Activated T-cell treated with anti-CD3 and anti-CD28 coated beads for 48 hours (primary cell): ENCODE measurements at regions not wholly inside any gene's neighbourhood (a gene's known extent, or its start where the extent isn't known, plus 50 kb on each side); places are given as distances from the start of the nearest gene placed in this dataset.

ENCODE experiments used
- DNase-seq: peaks from one replicate; pipeline ENCODE4 v3.0.0-alpha.2; 2020; ENCODE audit warnings: low read depth

GRCh38 chr12:115017346-115017745 lies 333.4 kb upstream of the TBX3 start:
- no peak for DNase-seq

GRCh38 chr12:115013236-115013981 lies 329.4 kb upstream of the TBX3 start:
- DNase-seq: no peak

- DNase-seq: no peak
These were observed 328.9 kb upstream of the TBX3 start for GRCh38 chr12:115012861-115013235.

- DNase-seq: no peak
These were observed 327.7 kb upstream of the TBX3 start for GRCh38 chr12:115011703-115012102.

GRCh38 chr12:115010324-115010995 lies 326.5 kb upstream of the TBX3 start:
- no peak for DNase-seq

GRCh38 chr12:115008929-115009328 lies 325.0 kb upstream of the TBX3 start:
- no peak for DNase-seq

GRCh38 chr12:115004470-115005146 lies 320.6 kb upstream of the TBX3 start:
- DNase-seq: no peak

- DNase-seq: no peak
These were observed 318.5 kb upstream of the TBX3 start for GRCh38 chr12:115002434-115002833.

- DNase-seq: no peak
These were observed 317.7 kb upstream of the TBX3 start for GRCh38 chr12:115001571-115002180.

- DNase-seq: no peak
These were observed 316.1 kb upstream of the TBX3 start for GRCh38 chr12:115000038-115000437.

GRCh38 chr12:114998750-114999128 lies 314.8 kb upstream of the TBX3 start:
- DNase-seq: no peak

GRCh38 chr12:114998118-114998749 lies 314.3 kb upstream of the TBX3 start:
- no peak for DNase-seq

GRCh38 chr12:114996382-114996781 lies 312.4 kb upstream of the TBX3 start:
- DNase-seq: no peak

GRCh38 chr12:114995891-114996290 lies 311.9 kb upstream of the TBX3 start:
- DNase-seq: no peak

- DNase-seq: no peak
These were observed 309.2 kb upstream of the TBX3 start for GRCh38 chr12:114993165-114993564.

- DNase-seq: no peak
These were observed 308.5 kb upstream of the TBX3 start for GRCh38 chr12:114992443-114992842.

GRCh38 chr12:114990381-114990780 lies 306.4 kb upstream of the TBX3 start:
- no peak for DNase-seq

GRCh38 chr12:114986849-114987248 lies 302.9 kb upstream of the TBX3 start:
- DNase-seq: no peak

- DNase-seq: no peak
These were observed 302.3 kb upstream of the TBX3 start for GRCh38 chr12:114986178-114986714.

GRCh38 chr12:114984634-114985061 lies 300.7 kb upstream of the TBX3 start:
- no peak for DNase-seq

- no peak for DNase-seq
These were observed 298.8 kb upstream of the TBX3 start for GRCh38 chr12:114982760-114983159.

GRCh38 chr12:114981036-114981435 lies 297.1 kb upstream of the TBX3 start:
- DNase-seq: no peak
